Pancreas (tissue), 10 donors: ENCODE measurements at regions not wholly inside any gene's neighbourhood (a gene's known extent, or its start where the extent isn't known, plus 50 kb on each side); places are given as distances from the start of the nearest gene placed in this dataset.
"Not testable (repeated sequence)": the region's sequence is repeated elsewhere in the genome, so short reads cannot be mapped to it uniquely, and the experiment has no call there.

ENCODE experiments used
- ATAC-seq, 4 donors: fragments of 200-7000 bp; cut with Tn5 transposase; one replicate each; pipeline versions ENCODE4 v1.8.0 to v1.9.1; 2020; ENCODE audit warnings: mild to moderate bottlenecking in 4 of 4, moderate library complexity in 4 of 4
- DNase-seq, 6 donors: peaks; one replicate each; pipeline ENCODE4 v3.0.0-alpha.2; 2020
- FAIRE-seq: peaks from 2 replicates; lab custom pipeline; 2012; peaks lifted over from hg19 to GRCh38; lab: Jason Lieb, UNC
- H3K27ac ChIP-seq, 4 donors: fragments of 200-600 bp; sonication (generic); 1 replicate in 3 of 4; 2 replicates in 1 of 4; pipeline versions ENCODE4 v1.5.0 to v1.8.0; 2020
- H3K27me3 ChIP-seq, 4 donors: fragments of 200-600 bp; one replicate each; pipeline ENCODE4 v1.8.0; 2021
- H3K36me3 ChIP-seq, 3 donors: fragments of 200-600 bp; sonication (generic) in 1 of 3; one replicate each; pipeline versions ENCODE4 v1.5.0 to v1.8.0; 2020 to 2021
- H3K4me1 ChIP-seq, 3 donors: fragments of 200-600 bp; one replicate each; pipeline ENCODE4 v1.8.0; 2021
- H3K4me3 ChIP-seq, 4 donors: fragments of 200-600 bp; sonication (generic) in 2 of 4; one replicate each; pipeline versions ENCODE4 v1.5.0 to v1.8.0; 2020 to 2021
- H3K9me3 ChIP-seq, 4 donors: fragments of 200-600 bp; one replicate each; pipeline ENCODE4 v1.8.0; 2021
- CTCF ChIP-seq, 4 donors: fragments of 200-600 bp; sonication (generic) in 3 of 4; IDR thresholded peaks; one replicate each; pipeline versions ENCODE4 v1.5.0 to v1.8.0; 2021; ENCODE audit warnings: antibody characterized with exemption in 4 of 4
- WGBS, 2 donors: extraction: QIAGEN DNeasy Blood & Tissue Kit; methylation state at CpG; one replicate each; pipeline ENCODE4 v1.1.7; 2013; 5-methylcytosine and 5-hydroxymethylcytosine counted together
- intact Hi-C, 3 donors: fragments of 100-400 bp; cut with DNase I; formaldehyde crosslinking; loops; one replicate each; pipeline versions ENCODE4 v1.11.1 to v1.14.2; 2022
- donor health status: healthy with polysubstance abuse.
- donor health status: DM: no; HTN: no; CAD: no; lungs with moderate emphysema.
- donor health status: DM: no; HTN: no; CAD: no.
- donor health status: control.
- donor health status: control.
- donor health status: Bipolar disorder and iron deficiency.
- donor health status: DM: yes; HTN: yes; CAD: no.
- donor health status: DM: no; HTN: no; CAD: no.
- donor health status: DM: no; HTN: no; CAD: no.
- donor health status: DM: yes; HTN: yes; CAD: no.

GRCh38 chr7:142568435-142569097 lies 180.7 kb upstream of the PRSS1 start:
- intact Hi-C loops = no loop called here
- no peaks in the 10 kb centered on the region for H3K36me3 ChIP-seq
- DNase-seq = no peak
- 79 to 85% methylated on average over 5 of the region's 5 CpGs for WGBS, 2 donors
- H3K27ac ChIP-seq = no peak overlapping the region
- peak; percentile 52 to 66 (median 59) for ATAC-seq
- H3K4me1 ChIP-seq = peaks cover 0 to 6% (median 0%) of the 10 kb centered on the region in 3 donors
- no peak for FAIRE-seq
- no peaks in the 10 kb centered on the region for H3K27me3 ChIP-seq
- H3K4me3 ChIP-seq = no peak overlapping the region
- TF ChIP-seq CTCF (IDR thresholded peaks at IDR 0.05) = no peak
- no peaks in the 10 kb centered on the region for H3K9me3 ChIP-seq

- Histone ChIP-seq H3K9me3 (no peaks in the 10 kb centered on the region), H3K27ac (no peak overlapping the region), H3K4me3 (no peak overlapping the region), H3K36me3 (no peaks in the 10 kb centered on the region), H3K4me1 (peaks cover 0 to 6% (median 4%) of the 10 kb centered on the region in 3 donors), H3K27me3 (no peaks in the 10 kb centered on the region)
- DNase-seq = no peak
- no peak for FAIRE-seq
- intact Hi-C loops = no loop called here
- ATAC-seq = no peak
- WGBS, 2 donors = 85% methylated on average over 22 of the region's 22 CpGs
- no peak for TF ChIP-seq CTCF (IDR thresholded peaks at IDR 0.05)
Observed at GRCh38 chr7:142567201-142568075, 181.8 kb upstream of the PRSS1 start.

GRCh38 chr7:142566271-142566670 lies 183.0 kb upstream of the PRSS1 start:
- Histone ChIP-seq H3K27me3 (no peaks in the 10 kb centered on the region), H3K9me3 (no peaks in the 10 kb centered on the region), H3K4me1 (peaks cover 0 to 6% (median 4%) of the 10 kb centered on the region in 3 donors), H3K27ac (no peak overlapping the region), H3K36me3 (no peaks in the 10 kb centered on the region), H3K4me3 (no peak overlapping the region)
- ATAC-seq (no peak), FAIRE-seq (no peak), DNase-seq (no peak)
- intact Hi-C loops = no loop called here
- TF ChIP-seq CTCF (IDR thresholded peaks at IDR 0.05) = no peak
- WGBS, 2 donors = 83 to 91% methylated on average over 5 of the region's 5 CpGs

- H3K9me3 ChIP-seq, DNase-seq, intact Hi-C loops, FAIRE-seq, H3K36me3 ChIP-seq, H3K4me3 ChIP-seq, ATAC-seq, H3K4me1 ChIP-seq, H3K27me3 ChIP-seq, H3K27ac ChIP-seq: not testable (repeated sequence)
- 90 to 92% methylated on average over 1 to 2 of the region's 3 CpGs for WGBS, 2 donors
Observed at GRCh38 chr7:142564125-142564524, 185.1 kb upstream of the PRSS1 start.

GRCh38 chr7:142563470-142563869 lies 185.8 kb upstream of the PRSS1 start:
- Histone ChIP-seq H3K36me3 (no peaks in the 10 kb centered on the region), H3K4me1 (peaks cover 0 to 6% (median 4%) of the 10 kb centered on the region in 3 donors), H3K27me3 (no peaks in the 10 kb centered on the region), H3K27ac (no peak overlapping the region), H3K4me3 (no peak overlapping the region), H3K9me3 (no peaks in the 10 kb centered on the region)
- ATAC-seq (no peak), FAIRE-seq (no peak), DNase-seq (no peak)
- intact Hi-C loops = no loop called here
- WGBS, 2 donors = 67 to 82% methylated on average over 1 of the region's 1 CpG
- no peak for TF ChIP-seq CTCF (IDR thresholded peaks at IDR 0.05)
